ENCODE measurements at regions not wholly inside any gene's neighbourhood (a gene's known extent, or its start where the extent isn't known, plus 50 kb on each side); places are given as distances from the start of the nearest gene placed in this dataset.

DNA sequence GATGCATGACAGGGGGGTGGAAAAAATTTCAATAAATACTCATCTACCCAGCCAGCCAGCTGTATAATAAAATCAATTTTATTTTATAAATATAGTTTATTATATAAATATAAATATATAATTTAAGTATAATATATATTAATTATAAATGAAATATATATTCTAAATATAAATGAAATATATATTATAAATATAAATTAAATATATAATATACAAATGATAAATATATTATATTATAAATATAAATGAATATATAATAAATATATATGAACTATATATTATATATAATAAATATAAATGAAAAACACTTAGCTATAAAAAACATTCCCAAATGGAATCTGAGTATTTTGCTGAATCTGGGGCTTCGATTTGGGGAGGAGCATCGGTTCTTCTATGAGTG, 79.4 kb upstream of the CDCA7L start:
- no peak overlapping the region for H3K9ac ChIP-seq (ENCODE audit: low read length)
- DNase-seq, result no peak
- no peaks in the 10 kb centered on the region for H3K27me3 ChIP-seq (ENCODE audit: low read length)
- H3K9me3 ChIP-seq (ENCODE audit: low read length), result no peaks in the 10 kb centered on the region
- no peak overlapping the region for H2AFZ ChIP-seq (ENCODE audit: low read length)
- H3K27ac ChIP-seq (ENCODE audit: low read length), result no peak overlapping the region
- no peak overlapping the region for H3K4me3 ChIP-seq (ENCODE audit: low read length)
- no peak overlapping the region for H3K4me2 ChIP-seq (ENCODE audit: low read depth, low read length, poor library complexity, severe bottlenecking)
- no peaks in the 10 kb centered on the region for H3K4me1 ChIP-seq (ENCODE audit: low read length)
- no peaks in the 10 kb centered on the region for H3K36me3 ChIP-seq (ENCODE audit: insufficient read depth, low read length)
- no peaks in the 10 kb centered on the region for H3K9me2 ChIP-seq (replicated peaks; ENCODE audit: insufficient read depth, low read length)
- H3K79me2 ChIP-seq (ENCODE audit: low read length), result no peaks in the 10 kb centered on the region
- H4K20me1 ChIP-seq (ENCODE audit: insufficient read depth, low read depth, low read length), result no peaks in the 10 kb centered on the region

- Histone ChIP-seq H4K20me1 (ENCODE audit: insufficient read depth, low read depth, low read length) (no peaks in the 10 kb centered on the region), H2AFZ (ENCODE audit: low read length) (no peak overlapping the region), H3K4me3 (ENCODE audit: low read length) (no peak overlapping the region), H3K27me3 (ENCODE audit: low read length) (no peaks in the 10 kb centered on the region), H3K4me2 (ENCODE audit: low read depth, low read length, poor library complexity, severe bottlenecking) (no peak overlapping the region), H3K4me1 (ENCODE audit: low read length) (peaks cover 8% of the 10 kb centered on the region), H3K9me2 (replicated peaks; ENCODE audit: insufficient read depth, low read length) (no peaks in the 10 kb centered on the region), H3K79me2 (ENCODE audit: low read length) (no peaks in the 10 kb centered on the region), H3K36me3 (ENCODE audit: insufficient read depth, low read length) (no peaks in the 10 kb centered on the region), H3K9me3 (ENCODE audit: low read length) (no peaks in the 10 kb centered on the region), H3K9ac (ENCODE audit: low read length) (no peak overlapping the region), H3K27ac (ENCODE audit: low read length) (no peak overlapping the region)
- no peak for DNase-seq
Observed at GRCh38 chr7:22019931-22020330, 74.2 kb upstream of the CDCA7L start.

- no peak overlapping the region for H3K9ac ChIP-seq (ENCODE audit: low read length)
- H2AFZ ChIP-seq (ENCODE audit: low read length), result no peak overlapping the region
- H3K4me3 ChIP-seq (ENCODE audit: low read length), result no peak overlapping the region
- H3K79me2 ChIP-seq (ENCODE audit: low read length), result no peaks in the 10 kb centered on the region
- H3K4me2 ChIP-seq (ENCODE audit: low read depth, low read length, poor library complexity, severe bottlenecking), result no peak overlapping the region
- no peaks in the 10 kb centered on the region for H3K36me3 ChIP-seq (ENCODE audit: insufficient read depth, low read length)
- H3K9me3 ChIP-seq (ENCODE audit: low read length), result no peaks in the 10 kb centered on the region
- H3K27me3 ChIP-seq (ENCODE audit: low read length), result no peaks in the 10 kb centered on the region
- H4K20me1 ChIP-seq (ENCODE audit: insufficient read depth, low read depth, low read length), result no peaks in the 10 kb centered on the region
- DNase-seq, result no peak
- H3K9me2 ChIP-seq (replicated peaks; ENCODE audit: insufficient read depth, low read length), result no peaks in the 10 kb centered on the region
- no peak overlapping the region for H3K27ac ChIP-seq (ENCODE audit: low read length)
- peaks cover 8% of the 10 kb centered on the region for H3K4me1 ChIP-seq (ENCODE audit: low read length)
Observed at GRCh38 chr7:22016507-22016906, 70.8 kb upstream of the CDCA7L start.

- Histone ChIP-seq H3K4me2 (ENCODE audit: low read depth, low read length, poor library complexity, severe bottlenecking) (no peak overlapping the region), H3K4me3 (ENCODE audit: low read length) (no peak overlapping the region), H2AFZ (ENCODE audit: low read length) (no peak overlapping the region), H3K79me2 (ENCODE audit: low read length) (no peaks in the 10 kb centered on the region), H3K36me3 (ENCODE audit: insufficient read depth, low read length) (no peaks in the 10 kb centered on the region), H3K4me1 (ENCODE audit: low read length) (peaks cover 8% of the 10 kb centered on the region), H3K9me2 (replicated peaks; ENCODE audit: insufficient read depth, low read length) (no peaks in the 10 kb centered on the region), H3K9ac (ENCODE audit: low read length) (no peak overlapping the region), H3K9me3 (ENCODE audit: low read length) (no peaks in the 10 kb centered on the region), H4K20me1 (ENCODE audit: insufficient read depth, low read depth, low read length) (no peaks in the 10 kb centered on the region), H3K27me3 (ENCODE audit: low read length) (no peaks in the 10 kb centered on the region), H3K27ac (ENCODE audit: low read length) (no peak overlapping the region)
- no peak for DNase-seq
Observed at GRCh38 chr7:22013711-22014110, 68.0 kb upstream of the CDCA7L start.

DNA sequence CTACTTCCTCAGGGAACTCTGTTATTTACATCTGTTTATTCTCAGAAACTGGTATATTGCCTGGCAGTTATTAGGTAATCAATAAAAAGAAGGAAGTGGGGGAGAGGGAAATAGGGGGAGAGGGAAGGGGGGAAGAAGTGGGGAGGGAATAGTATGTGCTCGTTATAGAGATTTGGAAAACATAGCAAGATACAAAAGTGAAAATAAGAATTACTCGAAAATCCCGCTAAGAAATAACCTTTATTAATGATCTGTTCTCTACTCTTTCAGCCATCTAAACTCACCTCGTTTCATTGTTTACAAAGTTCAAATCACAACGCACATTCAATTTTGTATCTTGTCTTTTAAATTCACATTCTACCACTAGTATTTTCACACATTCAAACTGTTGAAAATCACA, 63.0 kb upstream of the CDCA7L start:
- no peak for DNase-seq
- Histone ChIP-seq H3K4me3 (ENCODE audit: low read length) (no peak overlapping the region), H2AFZ (ENCODE audit: low read length) (no peak overlapping the region), H3K36me3 (ENCODE audit: insufficient read depth, low read length) (no peaks in the 10 kb centered on the region), H3K9me2 (replicated peaks; ENCODE audit: insufficient read depth, low read length) (no peaks in the 10 kb centered on the region), H3K4me1 (ENCODE audit: low read length) (no peaks in the 10 kb centered on the region), H3K4me2 (ENCODE audit: low read depth, low read length, poor library complexity, severe bottlenecking) (no peak overlapping the region), H3K79me2 (ENCODE audit: low read length) (no peaks in the 10 kb centered on the region), H3K9ac (ENCODE audit: low read length) (no peak overlapping the region), H4K20me1 (ENCODE audit: insufficient read depth, low read depth, low read length) (no peaks in the 10 kb centered on the region), H3K9me3 (ENCODE audit: low read length) (no peaks in the 10 kb centered on the region), H3K27me3 (ENCODE audit: low read length) (no peaks in the 10 kb centered on the region), H3K27ac (ENCODE audit: low read length) (no peak overlapping the region)

- no peak overlapping the region for H3K4me2 ChIP-seq (ENCODE audit: low read depth, low read length, poor library complexity, severe bottlenecking)
- no peak overlapping the region for H3K4me3 ChIP-seq (ENCODE audit: low read length)
- no peak overlapping the region for H3K27ac ChIP-seq (ENCODE audit: low read length)
- no peaks in the 10 kb centered on the region for H3K9me3 ChIP-seq (ENCODE audit: low read length)
- H3K9ac ChIP-seq (ENCODE audit: low read length), result no peak overlapping the region
- no peaks in the 10 kb centered on the region for H3K9me2 ChIP-seq (replicated peaks; ENCODE audit: insufficient read depth, low read length)
- H4K20me1 ChIP-seq (ENCODE audit: insufficient read depth, low read depth, low read length), result no peaks in the 10 kb centered on the region
- no peaks in the 10 kb centered on the region for H3K79me2 ChIP-seq (ENCODE audit: low read length)
- H2AFZ ChIP-seq (ENCODE audit: low read length), result no peak overlapping the region
- H3K4me1 ChIP-seq (ENCODE audit: low read length), result no peaks in the 10 kb centered on the region
- no peak for DNase-seq
- no peaks in the 10 kb centered on the region for H3K27me3 ChIP-seq (ENCODE audit: low read length)
- H3K36me3 ChIP-seq (ENCODE audit: insufficient read depth, low read length), result no peaks in the 10 kb centered on the region
Observed at GRCh38 chr7:22008087-22008486, 62.4 kb upstream of the CDCA7L start.

GRCh38 chr7:22005151-22005550, 59.5 kb upstream of the CDCA7L start:
- no peaks in the 10 kb centered on the region for H3K9me2 ChIP-seq (replicated peaks; ENCODE audit: insufficient read depth, low read length)
- H3K9me3 ChIP-seq (ENCODE audit: low read length), result no peaks in the 10 kb centered on the region
- no peak overlapping the region for H3K9ac ChIP-seq (ENCODE audit: low read length)
- DNase-seq, result no peak
- no peak overlapping the region for H3K4me3 ChIP-seq (ENCODE audit: low read length)
- H4K20me1 ChIP-seq (ENCODE audit: insufficient read depth, low read depth, low read length), result no peaks in the 10 kb centered on the region
- no peak overlapping the region for H2AFZ ChIP-seq (ENCODE audit: low read length)
- no peak overlapping the region for H3K4me2 ChIP-seq (ENCODE audit: low read depth, low read length, poor library complexity, severe bottlenecking)
- no peaks in the 10 kb centered on the region for H3K79me2 ChIP-seq (ENCODE audit: low read length)
- H3K27ac ChIP-seq (ENCODE audit: low read length), result no peak overlapping the region
- H3K27me3 ChIP-seq (ENCODE audit: low read length), result no peaks in the 10 kb centered on the region
- H3K4me1 ChIP-seq (ENCODE audit: low read length), result peaks cover 13% of the 10 kb centered on the region
- H3K36me3 ChIP-seq (ENCODE audit: insufficient read depth, low read length), result no peaks in the 10 kb centered on the region

DNA sequence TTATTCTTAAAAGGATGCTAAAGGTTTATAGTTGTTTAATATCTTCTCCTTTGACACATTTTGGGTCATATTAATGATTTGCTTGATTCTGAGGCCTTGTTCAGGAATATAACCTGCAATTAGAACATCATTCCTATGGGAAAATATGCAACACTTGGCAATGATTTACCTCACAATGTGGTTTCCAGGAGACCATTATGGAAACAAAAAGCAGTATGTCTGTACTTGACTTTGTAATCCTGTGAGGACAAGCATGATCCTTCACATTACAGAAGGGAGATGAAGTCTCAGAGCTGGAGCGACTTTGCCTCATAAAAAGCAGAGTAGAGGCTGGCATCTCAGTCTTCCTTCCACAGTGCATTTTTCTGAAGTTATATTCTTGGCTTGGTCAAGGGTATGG, 57.0 kb upstream of the CDCA7L start:
- no peak for DNase-seq
- peaks cover 18% of the 10 kb centered on the region for H3K4me1 ChIP-seq (ENCODE audit: low read length)
- no peak overlapping the region for H2AFZ ChIP-seq (ENCODE audit: low read length)

More for the DNA sequence above, 57.0 kb upstream of the CDCA7L start:
- Histone ChIP-seq H3K79me2 (ENCODE audit: low read length) (no peaks in the 10 kb centered on the region), H3K4me3 (ENCODE audit: low read length) (no peak overlapping the region), H3K27me3 (ENCODE audit: low read length) (no peaks in the 10 kb centered on the region), H3K9me3 (ENCODE audit: low read length) (no peaks in the 10 kb centered on the region), H3K36me3 (ENCODE audit: insufficient read depth, low read length) (no peaks in the 10 kb centered on the region), H4K20me1 (ENCODE audit: insufficient read depth, low read depth, low read length) (no peaks in the 10 kb centered on the region), H3K4me2 (ENCODE audit: low read depth, low read length, poor library complexity, severe bottlenecking) (no peak overlapping the region), H3K27ac (ENCODE audit: low read length) (no peak overlapping the region), H3K9me2 (replicated peaks; ENCODE audit: insufficient read depth, low read length) (no peaks in the 10 kb centered on the region), H3K9ac (ENCODE audit: low read length) (no peak overlapping the region)

All from Karpas-422 (cell line).